GM12864 (cell line): ENCODE measurements at regions not wholly inside any gene's neighbourhood (a gene's known extent, or its start where the extent isn't known, plus 50 kb on each side); places are given as distances from the start of the nearest gene placed in this dataset.
"Not testable (repeated sequence)": the region's sequence is repeated elsewhere in the genome, so short reads cannot be mapped to it uniquely, and the experiment has no call there.

Experiments
- DNase-seq: peaks from one replicate; pipeline ENCODE4 v3.0.0-alpha.2; 2011; ENCODE audit warnings: low read depth
- H3K4me3 ChIP-seq: 2 replicates; pipeline ENCODE4 v1.5.1; 2011; ENCODE audit warnings: mild to moderate bottlenecking, low read depth, low read length, control low read depth
- CTCF ChIP-seq: IDR thresholded peaks from 2 replicates; pipeline ENCODE4 v1.5.1; 2011; ENCODE audit warnings: low read depth, mild to moderate bottlenecking, moderate library complexity, low read length, control low read depth, inconsistent platforms; ENCODE audit errors: missing control alignments

- TF ChIP-seq CTCF: no peak
- H3K4me3 ChIP-seq: peak overlapping the region; percentile 9; the same call in 1 of the 2 replicates
- no peak for DNase-seq
These were observed 119.0 kb upstream of the PRSS16 start for GRCh38 chr6:27128311-27129094.

- H3K4me3 ChIP-seq: peak overlapping the region; percentile 62; the same call in 1 of the 2 replicates
These were observed 118.2 kb upstream of the PRSS16 start for GRCh38 chr6:27129095-27129815.

GRCh38 chr6:27129917-27130316, 117.6 kb upstream of the PRSS16 start:
- peak overlapping the region; percentile 62 for H3K4me3 ChIP-seq
- no peak for DNase-seq
- TF ChIP-seq CTCF: no peak

More at GRCh38 chr6:27129095-27129815, 118.2 kb upstream of the PRSS16 start:
- no peak for DNase-seq
- no peak for TF ChIP-seq CTCF

GRCh38 chr6:27130668-27131428, 116.7 kb upstream of the PRSS16 start:
- H3K4me3 ChIP-seq: peak overlapping the region; percentile 62
- DNase-seq: no peak
- no peak for TF ChIP-seq CTCF

- peak overlapping the region; percentile 62 for H3K4me3 ChIP-seq
- DNase-seq: not testable (repeated sequence)
These were observed 115.3 kb upstream of the PRSS16 start for GRCh38 chr6:27132282-27132531.

- peak overlapping the region; percentile 62 for H3K4me3 ChIP-seq
- TF ChIP-seq CTCF: no peak
- peak; percentile 100 for DNase-seq
These were observed 114.8 kb upstream of the PRSS16 start for GRCh38 chr6:27132532-27133280.
